Ovary (tissue), 3 donors: ENCODE measurements at regions not wholly inside any gene's neighbourhood (a gene's known extent, or its start where the extent isn't known, plus 50 kb on each side); places are given as distances from the start of the nearest gene placed in this dataset.

Source experiments
- EP300 ChIP-seq: sonication (generic); formaldehyde crosslinking; IDR thresholded peaks from one replicate; pipeline ENCODE4 v1.6.1; 2017; ENCODE audit warnings: antibody characterized with exemption
- POLR2A ChIP-seq: fragments of 450-650 bp; IDR thresholded peaks from one replicate; pipeline ENCODE4 v1.6.1; 2017; ENCODE audit warnings: antibody characterized with exemption, mild to moderate bottlenecking, moderate library complexity
- TF ChIP-seq, protein P1 (sequence below), 3 donors: fragments of 450-650 bp in 2 of 3; fragments of 200-600 bp in 1 of 3; IDR thresholded peaks; one replicate each; pipeline versions ENCODE4 v1.5.1 to v1.8.0; 2016 to 2022; ENCODE audit warnings: antibody characterized with exemption in 3 of 3, mild to moderate bottlenecking in 1 of 3
- donor health status: DM: no; HTN: no; CAD: no.

- TF ChIP-seq, protein P1, sequence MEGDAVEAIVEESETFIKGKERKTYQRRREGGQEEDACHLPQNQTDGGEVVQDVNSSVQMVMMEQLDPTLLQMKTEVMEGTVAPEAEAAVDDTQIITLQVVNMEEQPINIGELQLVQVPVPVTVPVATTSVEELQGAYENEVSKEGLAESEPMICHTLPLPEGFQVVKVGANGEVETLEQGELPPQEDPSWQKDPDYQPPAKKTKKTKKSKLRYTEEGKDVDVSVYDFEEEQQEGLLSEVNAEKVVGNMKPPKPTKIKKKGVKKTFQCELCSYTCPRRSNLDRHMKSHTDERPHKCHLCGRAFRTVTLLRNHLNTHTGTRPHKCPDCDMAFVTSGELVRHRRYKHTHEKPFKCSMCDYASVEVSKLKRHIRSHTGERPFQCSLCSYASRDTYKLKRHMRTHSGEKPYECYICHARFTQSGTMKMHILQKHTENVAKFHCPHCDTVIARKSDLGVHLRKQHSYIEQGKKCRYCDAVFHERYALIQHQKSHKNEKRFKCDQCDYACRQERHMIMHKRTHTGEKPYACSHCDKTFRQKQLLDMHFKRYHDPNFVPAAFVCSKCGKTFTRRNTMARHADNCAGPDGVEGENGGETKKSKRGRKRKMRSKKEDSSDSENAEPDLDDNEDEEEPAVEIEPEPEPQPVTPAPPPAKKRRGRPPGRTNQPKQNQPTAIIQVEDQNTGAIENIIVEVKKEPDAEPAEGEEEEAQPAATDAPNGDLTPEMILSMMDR (IDR thresholded peaks at IDR 0.05) = no peak
- no peak for TF ChIP-seq POLR2A
- no peak for TF ChIP-seq EP300
Observed at GRCh38 chr18:66662632-66663031, 58.7 kb upstream of the CDH19 start.
